Karpas-422 (cell line): ENCODE measurements at regions not wholly inside any gene's neighbourhood (a gene's known extent, or its start where the extent isn't known, plus 50 kb on each side); places are given as distances from the start of the nearest gene placed in this dataset.
"Not testable (repeated sequence)": the region's sequence is repeated elsewhere in the genome, so short reads cannot be mapped to it uniquely, and the experiment has no call there.

Experiments
- DNase-seq: peaks from one replicate; pipeline ENCODE4 v3.0.0-alpha.2; 2015
- H2AFZ ChIP-seq: fragments of 200-600 bp; sonication (generic); 2 replicates; pipeline ENCODE4 v1.6.1; 2014; ENCODE audit warnings: antibody characterized with exemption, low read length, mixed read lengths
- H3K27ac ChIP-seq: fragments of 200-600 bp; sonication (generic); 2 replicates; pipeline ENCODE4 v1.5.1; 2014; ENCODE audit warnings: mild to moderate bottlenecking, low read length, moderate library complexity
- H3K27me3 ChIP-seq: fragments of 200-600 bp; sonication (generic); 2 replicates; pipeline ENCODE4 v1.6.1; 2014; ENCODE audit warnings: low read length, mixed read lengths
- H3K36me3 ChIP-seq: fragments of 200-600 bp; sonication (generic); 2 replicates; pipeline ENCODE4 v1.6.1; 2014; ENCODE audit warnings: low read length, mixed read lengths; ENCODE audit not compliant: insufficient read depth
- H3K4me1 ChIP-seq: fragments of 200-600 bp; sonication (generic); 2 replicates; pipeline ENCODE4 v1.6.1; 2014; ENCODE audit warnings: mild to moderate bottlenecking, low read length, mixed read lengths
- H3K4me2 ChIP-seq: fragments of 200-600 bp; sonication (generic); 2 replicates; pipeline ENCODE4 v1.6.1; 2014; ENCODE audit warnings: low read length, low read depth, mild to moderate bottlenecking; ENCODE audit not compliant: poor library complexity, severe bottlenecking
- H3K4me3 ChIP-seq: fragments of 200-600 bp; sonication (generic); 2 replicates; pipeline ENCODE4 v1.5.1; 2014; ENCODE audit warnings: mild to moderate bottlenecking, antibody characterized with exemption, low read length, mixed read lengths
- H3K79me2 ChIP-seq: fragments of 200-600 bp; sonication (generic); 2 replicates; pipeline ENCODE4 v1.6.1; 2014; ENCODE audit warnings: mild to moderate bottlenecking, low read length, mixed read lengths
- H3K9ac ChIP-seq: fragments of 200-600 bp; sonication (generic); 2 replicates; pipeline ENCODE4 v1.6.0; 2014; ENCODE audit warnings: low read length
- H3K9me2 ChIP-seq: fragments of 200-600 bp; sonication (generic), shearing (Covaris generic); replicated peaks from 2 replicates; pipeline ENCODE4 v1.6.0; 2014; ENCODE audit warnings: mild to moderate bottlenecking, low read length, moderate library complexity; ENCODE audit not compliant: insufficient read depth
- H3K9me3 ChIP-seq: fragments of 300-700, 200-600 bp; sonication (generic); 2 replicates; pipeline ENCODE4 v1.6.1; 2014; ENCODE audit warnings: low read length, mixed read lengths
- H4K20me1 ChIP-seq: fragments of 200-600 bp; sonication (generic); 2 replicates; pipeline ENCODE4 v1.6.1; 2014; ENCODE audit warnings: mild to moderate bottlenecking, antibody characterized with exemption, low read length, low read depth; ENCODE audit not compliant: insufficient read depth

DNA sequence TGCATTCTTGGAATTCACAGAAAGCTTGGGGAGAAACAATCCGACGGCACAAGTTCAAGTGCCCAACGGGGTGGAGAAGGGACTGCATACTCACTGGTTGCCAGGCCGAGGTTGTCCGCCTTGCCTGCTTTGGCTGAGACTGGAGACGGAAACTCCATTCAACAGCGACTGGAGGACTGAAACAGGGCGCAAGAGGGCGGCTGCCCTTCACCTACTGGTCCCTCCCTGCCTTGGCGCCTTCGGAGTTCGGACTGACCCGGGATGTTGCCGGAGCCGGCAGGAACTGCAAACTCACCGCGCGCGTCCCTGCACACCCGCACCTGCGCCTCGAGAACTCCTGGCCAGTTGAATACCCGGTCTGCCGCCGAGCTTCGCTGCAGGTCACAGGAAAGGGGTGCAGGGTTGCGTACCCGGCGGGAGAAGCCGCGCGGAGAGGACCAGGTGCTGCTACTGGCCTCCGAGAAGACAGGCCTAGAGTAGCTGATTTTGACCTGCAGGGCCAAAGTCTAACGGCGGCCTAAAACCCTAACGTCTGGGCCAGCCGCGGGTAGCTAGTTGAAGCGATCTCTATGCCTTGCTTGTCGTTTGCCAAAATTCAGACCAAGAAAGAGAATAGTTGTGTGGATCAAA, 132.9 kb downstream of the FAM72B start:
- not testable (repeated sequence) for H2AFZ ChIP-seq, H3K9me2 ChIP-seq, H3K9ac ChIP-seq, H3K4me2 ChIP-seq, H3K27me3 ChIP-seq, H3K36me3 ChIP-seq, H3K27ac ChIP-seq, H3K79me2 ChIP-seq, H3K4me3 ChIP-seq, H3K9me3 ChIP-seq, DNase-seq, H4K20me1 ChIP-seq, H3K4me1 ChIP-seq

GRCh38 chr1:121052081-121052660, 132.0 kb downstream of the FAM72B start:
- H3K27me3 ChIP-seq, H4K20me1 ChIP-seq, H3K27ac ChIP-seq, H3K4me3 ChIP-seq, H2AFZ ChIP-seq, H3K9me2 ChIP-seq, H3K9ac ChIP-seq, H3K4me2 ChIP-seq, H3K9me3 ChIP-seq, DNase-seq, H3K36me3 ChIP-seq, H3K79me2 ChIP-seq, H3K4me1 ChIP-seq: not testable (repeated sequence)

DNA sequence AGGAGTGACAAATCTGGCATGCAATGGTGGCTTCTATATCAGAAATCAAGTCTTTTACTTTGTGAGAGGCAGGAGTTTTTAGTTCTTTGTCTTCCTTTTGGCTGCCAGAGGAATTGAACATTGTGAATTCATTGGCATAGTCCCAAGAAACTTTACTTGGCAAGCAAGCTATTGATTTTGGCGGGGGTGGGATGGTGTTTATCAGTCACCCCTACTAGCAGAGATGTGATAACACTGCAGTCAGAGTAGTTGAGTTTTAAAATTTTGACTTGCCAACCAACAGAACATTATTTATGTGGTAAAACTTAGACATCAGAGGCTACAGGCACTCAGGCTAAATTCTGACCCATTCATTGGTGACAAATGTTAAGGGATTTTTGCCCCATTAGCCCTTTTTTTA, 129.2 kb downstream of the FAM72B start:
- not testable (repeated sequence) for H3K27me3 ChIP-seq, H3K9me2 ChIP-seq, DNase-seq, H3K9me3 ChIP-seq, H3K79me2 ChIP-seq, H3K27ac ChIP-seq, H3K4me3 ChIP-seq, H3K4me1 ChIP-seq, H3K4me2 ChIP-seq, H3K36me3 ChIP-seq, H2AFZ ChIP-seq, H4K20me1 ChIP-seq, H3K9ac ChIP-seq

DNA sequence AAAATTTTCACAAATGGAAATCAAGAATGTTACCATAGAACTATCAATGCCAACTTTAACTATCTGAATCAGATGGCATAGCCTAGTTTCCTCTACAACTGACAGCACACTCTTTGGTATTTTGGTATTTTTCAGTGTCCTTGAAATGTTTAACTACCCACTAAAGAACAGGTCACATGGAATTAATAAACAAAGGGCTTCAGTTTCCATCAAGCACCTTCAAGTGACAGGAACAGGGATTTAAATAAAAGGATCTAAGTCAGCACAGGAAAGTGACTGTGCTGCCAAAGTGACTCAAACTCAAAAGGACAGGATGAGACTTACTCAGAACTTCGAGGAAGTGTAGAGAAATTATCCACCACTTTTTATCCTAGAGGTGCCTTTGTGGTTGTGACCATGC, 117.2 kb downstream of the FAM72B start:
- not testable (repeated sequence) for H3K4me1 ChIP-seq, H3K9me2 ChIP-seq

GRCh38 chr1:121068738-121069499, 115.2 kb downstream of the FAM72B start:
- H3K36me3 ChIP-seq, H3K4me1 ChIP-seq, H3K4me3 ChIP-seq, DNase-seq, H3K9ac ChIP-seq, H2AFZ ChIP-seq, H3K9me3 ChIP-seq, H3K9me2 ChIP-seq, H3K27me3 ChIP-seq, H3K79me2 ChIP-seq, H3K27ac ChIP-seq, H4K20me1 ChIP-seq, H3K4me2 ChIP-seq: not testable (repeated sequence)

More for the DNA sequence above, 117.2 kb downstream of the FAM72B start:
- H3K4me2 ChIP-seq, DNase-seq, H3K9ac ChIP-seq, H2AFZ ChIP-seq, H3K27me3 ChIP-seq, H3K27ac ChIP-seq, H3K4me3 ChIP-seq, H3K36me3 ChIP-seq, H3K79me2 ChIP-seq, H4K20me1 ChIP-seq, H3K9me3 ChIP-seq: not testable (repeated sequence)

DNA sequence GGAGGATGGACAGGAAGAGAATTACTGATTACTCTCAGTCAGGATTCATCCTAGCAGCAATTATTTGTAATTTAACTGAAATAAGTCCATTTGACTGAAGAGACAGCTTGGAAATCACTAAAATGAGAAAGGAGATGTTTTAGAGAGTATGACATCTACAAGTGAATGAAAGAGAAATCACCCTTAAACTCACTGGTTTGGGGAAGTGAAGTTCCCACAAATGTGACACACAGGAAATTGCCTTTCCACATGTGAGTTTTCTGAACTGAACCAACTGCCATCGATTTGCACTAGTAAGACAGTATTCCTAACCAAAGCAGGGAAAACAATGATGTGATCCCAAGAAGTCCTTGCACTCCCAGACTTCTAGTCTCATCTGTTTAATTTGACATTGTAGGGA, 110.3 kb downstream of the FAM72B start:
- DNase-seq, H3K4me3 ChIP-seq, H3K9ac ChIP-seq, H3K36me3 ChIP-seq, H3K79me2 ChIP-seq, H3K4me1 ChIP-seq, H3K9me2 ChIP-seq, H3K27me3 ChIP-seq, H3K9me3 ChIP-seq, H3K27ac ChIP-seq, H4K20me1 ChIP-seq, H2AFZ ChIP-seq, H3K4me2 ChIP-seq: not testable (repeated sequence)

GRCh38 chr1:121075254-121075805, 108.8 kb downstream of the FAM72B start:
- H3K79me2 ChIP-seq, DNase-seq, H3K36me3 ChIP-seq, H3K4me2 ChIP-seq, H3K9ac ChIP-seq, H3K4me1 ChIP-seq, H4K20me1 ChIP-seq, H3K9me2 ChIP-seq, H3K4me3 ChIP-seq, H3K27ac ChIP-seq, H3K27me3 ChIP-seq, H3K9me3 ChIP-seq, H2AFZ ChIP-seq: not testable (repeated sequence)

DNA sequence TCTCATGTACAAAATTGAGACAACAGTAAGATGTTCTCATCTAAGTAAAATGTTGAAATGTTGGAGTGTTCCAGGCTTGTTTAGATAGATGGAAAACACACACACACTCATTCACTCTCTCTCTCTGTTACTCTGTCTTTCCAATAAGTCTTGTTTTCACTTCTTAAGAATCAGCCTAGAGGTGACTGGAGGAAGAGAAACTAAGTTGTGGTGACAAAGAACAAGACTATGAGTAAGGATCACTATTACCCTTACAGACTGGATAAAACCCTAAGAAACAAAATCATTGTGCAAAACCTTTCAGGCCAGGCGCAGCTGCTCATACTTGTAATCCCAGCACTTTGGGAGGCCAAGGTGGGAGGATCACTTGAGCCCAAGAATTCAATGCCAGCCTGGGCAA, 107.5 kb downstream of the FAM72B start:
- H3K36me3 ChIP-seq, H4K20me1 ChIP-seq, H3K27ac ChIP-seq, H3K4me2 ChIP-seq, DNase-seq, H2AFZ ChIP-seq, H3K27me3 ChIP-seq, H3K9me3 ChIP-seq, H3K4me1 ChIP-seq, H3K9me2 ChIP-seq, H3K9ac ChIP-seq, H3K4me3 ChIP-seq, H3K79me2 ChIP-seq: not testable (repeated sequence)
